ENCODE measurements at regions not wholly inside any gene's neighbourhood (a gene's known extent, or its start where the extent isn't known, plus 50 kb on each side); places are given as distances from the start of the nearest gene placed in this dataset.
A peak's percentile ranks its signal among the peaks of the same experiment; 100 is the strongest.
"Not testable (repeated sequence)": the region's sequence is repeated elsewhere in the genome, so short reads cannot be mapped to it uniquely, and the experiment has no call there.

GRCh38 chr17:47066841-47067682, 88.0 kb upstream of the RPRML start:
- peak; percentile 96 for DNase-seq

GRCh38 chr17:47066095-47066494, 87.0 kb upstream of the RPRML start:
- no peak for DNase-seq

DNA sequence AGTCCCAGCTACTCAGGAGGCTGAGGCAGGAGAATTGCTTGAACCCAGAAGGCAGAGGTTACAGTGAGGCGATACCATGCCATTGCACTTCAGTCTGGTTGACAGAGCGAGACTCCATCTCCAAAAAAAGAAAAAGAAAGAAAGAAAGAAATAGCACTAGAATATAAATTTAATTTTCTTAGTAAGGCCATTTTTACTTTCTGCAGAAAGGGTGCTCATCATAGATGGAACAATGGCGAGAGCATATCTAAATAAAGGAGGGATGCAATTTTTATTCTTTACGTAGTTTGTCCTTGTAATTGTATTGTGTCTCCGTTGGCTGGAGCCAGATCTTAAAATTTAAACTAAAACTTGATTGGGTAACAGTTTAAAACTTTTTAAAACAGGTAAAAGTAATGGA, 85.6 kb upstream of the RPRML start:
- DNase-seq: no peak

DNA sequence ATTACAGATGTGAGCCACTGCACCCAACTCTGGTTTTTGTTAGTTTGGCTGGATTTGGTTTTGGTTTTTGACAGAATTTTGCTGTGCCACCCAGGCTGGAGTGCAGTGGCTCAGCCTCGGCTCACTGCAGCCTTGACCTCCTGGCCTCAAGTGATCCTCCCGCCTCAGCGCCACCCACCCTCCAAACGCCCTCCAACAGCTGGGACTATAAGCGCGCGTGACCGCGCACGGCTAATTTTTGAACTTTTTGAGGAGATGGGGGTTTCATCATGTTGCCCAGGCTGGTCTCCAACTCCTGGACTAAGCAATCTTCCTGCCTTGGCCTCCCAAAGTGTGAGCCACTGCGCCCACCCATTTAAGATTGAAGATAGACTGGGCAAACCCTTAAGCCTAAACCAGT, 84.4 kb upstream of the RPRML start:
- no peak for DNase-seq

DNA sequence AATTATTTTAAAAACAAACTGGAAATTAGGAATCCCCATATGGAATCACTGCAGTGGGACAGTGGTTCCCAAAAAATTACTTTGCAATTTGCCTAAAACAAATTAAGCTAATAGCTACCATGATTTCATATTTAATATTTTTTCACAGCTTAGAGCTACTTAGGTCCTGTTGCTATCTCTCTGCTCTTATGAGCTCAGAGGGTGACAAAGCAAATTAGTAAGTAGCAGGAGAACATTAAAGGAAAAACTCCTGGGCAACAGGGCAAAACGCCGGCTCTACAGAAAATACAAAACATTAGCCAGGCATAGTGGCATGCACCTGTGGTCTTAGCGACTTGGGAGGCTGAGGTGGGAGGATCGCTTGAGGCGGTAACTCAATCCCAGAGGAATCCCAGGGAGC, 83.8 kb upstream of the RPRML start:
- not testable (repeated sequence) for DNase-seq

- DNase-seq: not testable (repeated sequence)
These were observed 81.0 kb upstream of the RPRML start for GRCh38 chr17:47060005-47060404.

DNA sequence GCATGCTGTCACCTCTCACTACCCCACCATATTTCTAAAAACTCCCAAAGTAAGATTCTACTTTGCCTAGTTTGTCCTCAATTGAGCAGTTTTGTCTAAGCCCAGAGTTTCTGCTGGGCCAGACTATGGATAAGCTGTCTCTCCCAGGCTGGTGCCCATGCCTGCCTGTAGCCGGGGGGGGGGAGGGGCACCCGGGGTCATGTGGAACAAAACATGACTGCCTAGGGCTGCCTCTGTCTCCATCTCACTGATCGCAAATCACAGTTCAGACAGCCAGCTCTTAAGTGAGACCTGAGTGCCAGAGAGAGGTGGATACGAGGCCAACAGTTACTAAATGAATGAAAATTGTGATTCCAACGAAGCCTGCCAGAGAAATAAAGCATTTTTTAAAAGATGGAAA, 78.8 kb upstream of the RPRML start:
- no peak for DNase-seq

- DNase-seq: not testable (repeated sequence)
These were observed 78.2 kb upstream of the RPRML start for GRCh38 chr17:47057279-47057678.

DNA sequence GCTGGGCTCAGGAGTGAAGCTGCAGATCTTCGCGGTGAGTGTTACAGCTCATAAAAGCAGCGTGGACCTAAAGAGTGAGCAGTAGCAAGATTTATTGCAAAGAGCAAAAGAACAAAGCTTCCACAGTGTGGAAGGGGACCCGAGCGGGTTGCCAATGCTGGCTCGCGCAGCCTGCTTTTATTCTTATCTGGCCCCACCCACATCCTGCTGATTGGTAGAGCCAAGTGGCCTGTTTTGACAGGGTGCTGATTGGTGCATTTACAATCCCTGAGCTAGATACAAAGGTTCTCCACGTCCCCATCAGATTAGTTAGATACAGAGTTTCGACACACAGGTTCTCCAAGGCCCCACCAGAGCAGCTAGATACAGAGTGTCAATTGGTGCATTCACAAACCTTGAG, 77.6 kb upstream of the RPRML start:
- not testable (repeated sequence) for DNase-seq

Data from NCI-H82 (cell line).